Astrocyte (in vitro differentiated cells and primary cell): ENCODE measurements at regions not wholly inside any gene's neighbourhood (a gene's known extent, or its start where the extent isn't known, plus 50 kb on each side); places are given as distances from the start of the nearest gene placed in this dataset.

Experiments
- EZH2 ChIP-seq: IDR thresholded peaks from 2 replicates; pipeline ENCODE4 v1.6.1; 2012; ENCODE audit warnings: mild to moderate bottlenecking, low read length, inconsistent platforms; ENCODE audit not compliant: insufficient read depth
- TF ChIP-seq, protein P1 (sequence below): IDR thresholded peaks from 2 replicates; pipeline ENCODE4 v1.5.1; 2011; ENCODE audit warnings: low read depth, mild to moderate bottlenecking, inconsistent platforms, low read length, moderate library complexity; ENCODE audit not compliant: insufficient read depth

DNA sequence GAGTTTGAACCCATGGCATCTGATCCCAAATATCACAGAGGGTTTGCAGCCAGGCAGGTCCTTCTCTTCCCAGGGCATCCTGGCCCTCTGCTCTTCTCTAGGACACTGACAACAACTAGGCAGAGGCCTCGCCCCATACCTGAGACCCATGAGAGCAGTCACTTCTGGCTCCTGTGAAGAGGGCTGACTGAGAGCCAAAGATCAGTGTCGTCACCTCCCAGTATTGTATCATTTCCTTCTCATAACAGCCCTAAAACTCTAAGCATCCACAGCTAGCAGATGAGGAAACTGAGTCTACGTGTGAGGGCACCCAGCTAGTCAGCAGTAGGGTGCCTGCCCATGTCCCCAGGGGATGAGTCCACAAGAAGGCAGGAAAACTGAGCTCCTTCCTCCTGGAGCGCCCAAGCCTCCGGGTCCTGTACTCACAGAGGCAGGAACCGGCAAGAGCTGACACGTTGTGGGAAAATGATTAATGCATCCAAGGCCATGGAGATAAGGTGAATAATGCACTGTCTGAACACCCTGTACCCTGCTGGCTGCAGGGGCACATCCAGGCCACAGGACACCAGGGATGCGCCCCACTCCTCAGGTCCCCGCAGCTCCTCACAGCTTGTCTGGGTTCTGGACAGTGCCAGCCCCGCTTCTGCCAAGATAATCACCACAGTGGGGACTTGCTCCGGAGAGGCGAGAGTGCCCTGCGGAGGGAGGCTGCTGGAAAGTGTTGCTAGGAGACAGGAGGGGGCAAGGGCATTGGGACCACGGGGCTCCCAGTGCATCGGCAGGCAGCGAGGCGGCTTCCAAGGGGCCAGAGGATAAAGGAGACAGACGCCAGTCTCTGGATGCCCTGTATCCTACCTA, 340.0 kb downstream of the NPHP4 start:
- TF ChIP-seq, protein P1, sequence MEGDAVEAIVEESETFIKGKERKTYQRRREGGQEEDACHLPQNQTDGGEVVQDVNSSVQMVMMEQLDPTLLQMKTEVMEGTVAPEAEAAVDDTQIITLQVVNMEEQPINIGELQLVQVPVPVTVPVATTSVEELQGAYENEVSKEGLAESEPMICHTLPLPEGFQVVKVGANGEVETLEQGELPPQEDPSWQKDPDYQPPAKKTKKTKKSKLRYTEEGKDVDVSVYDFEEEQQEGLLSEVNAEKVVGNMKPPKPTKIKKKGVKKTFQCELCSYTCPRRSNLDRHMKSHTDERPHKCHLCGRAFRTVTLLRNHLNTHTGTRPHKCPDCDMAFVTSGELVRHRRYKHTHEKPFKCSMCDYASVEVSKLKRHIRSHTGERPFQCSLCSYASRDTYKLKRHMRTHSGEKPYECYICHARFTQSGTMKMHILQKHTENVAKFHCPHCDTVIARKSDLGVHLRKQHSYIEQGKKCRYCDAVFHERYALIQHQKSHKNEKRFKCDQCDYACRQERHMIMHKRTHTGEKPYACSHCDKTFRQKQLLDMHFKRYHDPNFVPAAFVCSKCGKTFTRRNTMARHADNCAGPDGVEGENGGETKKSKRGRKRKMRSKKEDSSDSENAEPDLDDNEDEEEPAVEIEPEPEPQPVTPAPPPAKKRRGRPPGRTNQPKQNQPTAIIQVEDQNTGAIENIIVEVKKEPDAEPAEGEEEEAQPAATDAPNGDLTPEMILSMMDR: no peak
- no peak for TF ChIP-seq EZH2
